Keratinocyte (primary cell): ENCODE measurements at regions not wholly inside any gene's neighbourhood (a gene's known extent, or its start where the extent isn't known, plus 50 kb on each side); places are given as distances from the start of the nearest gene placed in this dataset.

Experiments used
- DNase-seq: peaks from one replicate; pipeline ENCODE4 v3.0.0-alpha.2; 2011; ENCODE audit warnings: low read depth, missing footprints, low spot score
- FAIRE-seq: peaks from 2 replicates; lab custom pipeline; 2011; peaks lifted over from hg19 to GRCh38; lab: Jason Lieb, UNC
- H2AFZ ChIP-seq: 2 replicates; pipeline ENCODE4 v1.6.0; 2012; ENCODE audit warnings: low read length, control low read depth, inconsistent platforms; ENCODE audit not compliant: control insufficient read depth
- H3K27ac ChIP-seq: 2 replicates; pipeline ENCODE4 v1.5.1; 2011; ENCODE audit warnings: low read length; ENCODE audit not compliant: control insufficient read depth, insufficient read depth
- H3K27me3 ChIP-seq: 3 replicates; pipeline ENCODE4 v1.6.0; 2011; ENCODE audit warnings: low read length; ENCODE audit not compliant: control insufficient read depth, insufficient read depth; ENCODE audit errors: extremely low read depth
- H3K36me3 ChIP-seq, 2 experiments: 2 replicates in 1 of 2; 3 replicates in 1 of 2; pipeline ENCODE4 v1.5.1; 2011; ENCODE audit warnings: low read length in 2 of 2, mild to moderate bottlenecking in 1 of 2; ENCODE audit not compliant: control insufficient read depth in 2 of 2, insufficient read depth in 2 of 2; ENCODE audit errors: extremely low read depth in 1 of 2
- H3K4me1 ChIP-seq: 3 replicates; pipeline ENCODE4 v1.5.1; 2011; ENCODE audit warnings: low read length; ENCODE audit not compliant: control insufficient read depth, insufficient read depth; ENCODE audit errors: extremely low read depth
- H3K4me2 ChIP-seq: 3 replicates; pipeline ENCODE4 v1.6.0; 2011; ENCODE audit warnings: low read depth, low read length; ENCODE audit not compliant: control insufficient read depth, insufficient read depth; ENCODE audit errors: extremely low read depth
- H3K4me3 ChIP-seq, 3 experiments: fragments of 200-600 bp in 1 of 3; sonication (generic) in 1 of 3; 2 replicates in 2 of 3; 3 replicates in 1 of 3; pipeline ENCODE4 v1.5.1; 2011 to 2016; ENCODE audit warnings: low read length in 3 of 3, mild to moderate bottlenecking in 3 of 3, control low read depth in 2 of 3, inconsistent platforms in 1 of 3, low read depth in 1 of 3, mixed read lengths in 1 of 3, mixed run types in 1 of 3, moderate library complexity in 1 of 3; ENCODE audit not compliant: control insufficient read depth in 2 of 3, insufficient read depth in 2 of 3; ENCODE audit errors: extremely low read depth in 1 of 3
- H3K79me2 ChIP-seq: 2 replicates; pipeline ENCODE4 v1.6.0; 2012; ENCODE audit warnings: low read length; ENCODE audit not compliant: control insufficient read depth, insufficient read depth
- H3K9ac ChIP-seq: 3 replicates; pipeline ENCODE4 v1.6.0; 2011; ENCODE audit warnings: low read length; ENCODE audit not compliant: control insufficient read depth, insufficient read depth; ENCODE audit errors: extremely low read depth
- H3K9me1 ChIP-seq: 3 replicates; pipeline ENCODE4 v1.6.0; 2011; ENCODE audit warnings: low read length; ENCODE audit not compliant: control insufficient read depth, insufficient read depth; ENCODE audit errors: extremely low read depth
- H3K9me3 ChIP-seq: 2 replicates; pipeline ENCODE4 v1.5.1; 2012; ENCODE audit warnings: low read depth, low read length; ENCODE audit not compliant: control insufficient read depth
- H4K20me1 ChIP-seq: 3 replicates; pipeline ENCODE4 v1.6.0; 2011; ENCODE audit warnings: low read length; ENCODE audit not compliant: control insufficient read depth, insufficient read depth; ENCODE audit errors: extremely low read depth
- CTCF ChIP-seq, 3 experiments: IDR thresholded peaks in 1 of 3; conservative IDR thresholded peaks in 1 of 3; optimal IDR thresholded peaks in 1 of 3; 2 replicates in 2 of 3; 3 replicates in 1 of 3; pipeline versions ENCODE3 to v1.5.1; 2011; ENCODE audit warnings: low read length in 3 of 3, mild to moderate bottlenecking in 3 of 3, moderate library complexity in 2 of 3, control low read depth in 1 of 3, inconsistent platforms in 1 of 3; ENCODE audit not compliant: insufficient read depth in 2 of 3; ENCODE audit errors: extremely low read depth in 1 of 3
- EZH2 ChIP-seq: IDR thresholded peaks from one replicate; pipeline ENCODE4 v1.6.1; 2012; ENCODE audit warnings: inconsistent platforms, mild to moderate bottlenecking, low read length, moderate library complexity
- dilution Hi-C: fragments of 300-500 bp; cut with MboI; formaldehyde crosslinking; loops from one replicate; pipeline ENCODE4 v1.7.0; 2020; ENCODE audit warnings: low sequenced_read_pairs; ENCODE audit not compliant: extremely low pct_ligation_motif_present

- no peaks in the 10 kb centered on the region for H4K20me1 ChIP-seq
- no peak for DNase-seq
- no peaks in the 10 kb centered on the region for H3K27me3 ChIP-seq
- no peak for FAIRE-seq
- no peak overlapping the region for H3K4me2 ChIP-seq
- H3K9ac ChIP-seq, result no peak overlapping the region
- no peak overlapping the region for H3K4me3 ChIP-seq
- H3K27ac ChIP-seq, result no peak overlapping the region
- TF ChIP-seq CTCF (optimal IDR thresholded peaks at IDR 0.05 in 1 of 3, IDR thresholded peaks at IDR 0.05 in 1 of 3, conservative IDR thresholded peaks at IDR 0.05 in 1 of 3; ENCODE audit: extremely low read depth in 1 of 3, insufficient read depth in 2 of 3, low read length in 3 of 3) (no peak), EZH2 (no peak)
- H3K9me1 ChIP-seq, result no peaks in the 10 kb centered on the region
- H2AFZ ChIP-seq, result no peak overlapping the region
- H3K9me3 ChIP-seq, result no peaks in the 10 kb centered on the region
- dilution Hi-C loops, result no loop called here
- no peaks in the 10 kb centered on the region for H3K79me2 ChIP-seq
- peaks cover 8% of the 10 kb centered on the region for H3K4me1 ChIP-seq
- H3K36me3 ChIP-seq, result no peaks in the 10 kb centered on the region
These were observed 229.2 kb downstream of the RHOU start for GRCh38 chr1:228964178-228965089.

GRCh38 chr1:228968891-228969606, 233.8 kb downstream of the RHOU start:
- H3K4me2 ChIP-seq, result no peak overlapping the region
- H3K9ac ChIP-seq, result no peak overlapping the region
- H3K79me2 ChIP-seq, result no peaks in the 10 kb centered on the region
- H3K27ac ChIP-seq, result no peak overlapping the region
- no peaks in the 10 kb centered on the region for H3K9me1 ChIP-seq
- no peaks in the 10 kb centered on the region for H3K36me3 ChIP-seq
- no peaks in the 10 kb centered on the region for H3K9me3 ChIP-seq
- DNase-seq, result no peak
- H4K20me1 ChIP-seq, result no peaks in the 10 kb centered on the region
- no peaks in the 10 kb centered on the region for H3K27me3 ChIP-seq
- FAIRE-seq, result no peak
- TF ChIP-seq CTCF (optimal IDR thresholded peaks at IDR 0.05 in 1 of 3, IDR thresholded peaks at IDR 0.05 in 1 of 3, conservative IDR thresholded peaks at IDR 0.05 in 1 of 3; ENCODE audit: extremely low read depth in 1 of 3, insufficient read depth in 2 of 3, low read length in 3 of 3) (no peak), EZH2 (no peak)
- peaks cover 4% of the 10 kb centered on the region for H3K4me1 ChIP-seq
- H3K4me3 ChIP-seq, result no peak overlapping the region
- dilution Hi-C loops, result no loop called here
- H2AFZ ChIP-seq, result no peak overlapping the region
